GDM1 (cell line): ENCODE measurements at regions not wholly inside any gene's neighbourhood (a gene's known extent, or its start where the extent isn't known, plus 50 kb on each side); places are given as distances from the start of the nearest gene placed in this dataset.

Source experiments
- DNase-seq: peaks from one replicate; lab custom pipeline; 2025; lab: John Stamatoyannopoulos, UW

DNA sequence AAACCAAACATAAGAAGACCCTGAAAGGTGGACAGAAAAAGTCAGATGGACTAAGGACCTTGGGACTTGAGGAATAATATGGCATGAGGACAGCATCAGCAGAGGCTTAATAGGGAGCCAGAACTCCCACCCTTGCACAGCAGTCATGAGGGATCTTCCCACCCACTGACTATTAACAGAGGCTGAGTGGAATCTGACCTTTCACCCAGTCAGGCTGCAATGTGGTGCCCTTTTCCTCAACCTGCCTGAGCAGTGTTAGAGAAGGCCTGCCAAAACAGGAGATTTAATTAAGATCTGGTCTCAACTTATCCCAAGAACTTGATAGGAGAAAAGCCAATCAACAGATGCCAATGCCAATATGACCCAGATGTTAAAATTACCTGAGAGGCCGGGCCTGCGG lies 481.9 kb downstream of the KDM4C start:
- DNase-seq = no peak

GRCh38 chr9:7238247-7238637 lies 480.5 kb downstream of the KDM4C start:
- DNase-seq = no peak

- no peak for DNase-seq
Observed at GRCh38 chr9:7237473-7238246, 479.9 kb downstream of the KDM4C start.

DNA sequence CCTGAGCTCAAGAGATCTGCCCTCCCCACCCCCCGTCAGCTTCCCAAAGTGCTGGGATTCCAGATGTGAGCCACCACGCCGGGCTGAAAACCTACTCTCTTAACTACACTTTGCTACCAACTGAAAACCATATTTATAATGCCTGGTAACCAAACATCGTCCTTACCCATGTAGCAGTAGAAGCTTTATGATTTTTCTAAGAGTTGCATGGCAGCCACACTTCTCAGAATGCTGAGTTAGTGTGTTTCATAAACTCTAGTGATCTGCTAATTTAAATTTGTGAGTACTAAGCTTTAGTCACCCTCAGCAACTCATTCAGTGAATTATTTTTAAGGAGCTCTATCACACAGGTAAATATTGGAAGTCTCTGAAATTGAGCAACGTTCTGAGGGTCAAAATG lies 478.4 kb downstream of the KDM4C start:
- DNase-seq = no peak

- DNase-seq = no peak
Observed at GRCh38 chr9:7234144-7234543, 476.4 kb downstream of the KDM4C start.

DNA sequence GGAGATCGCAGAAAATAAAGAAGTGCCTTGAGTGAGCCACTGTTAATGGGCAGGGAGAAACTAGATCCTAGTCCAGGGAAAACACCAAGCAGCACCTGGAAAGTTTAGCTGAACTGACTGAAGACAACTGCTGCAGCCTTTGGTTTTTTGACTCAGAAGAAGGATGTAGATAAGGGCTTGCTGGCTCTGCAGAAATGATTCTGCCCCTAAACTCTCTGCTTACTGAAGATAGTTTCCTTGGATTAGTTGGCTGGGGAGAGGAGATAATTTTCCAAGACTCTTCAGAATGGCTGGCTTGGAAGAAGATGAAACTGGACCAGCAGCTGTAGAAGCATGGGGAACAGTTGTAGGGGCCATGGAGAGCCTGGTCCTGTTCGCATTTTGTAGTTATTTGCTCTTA lies 471.8 kb downstream of the KDM4C start:
- DNase-seq = no peak

DNA sequence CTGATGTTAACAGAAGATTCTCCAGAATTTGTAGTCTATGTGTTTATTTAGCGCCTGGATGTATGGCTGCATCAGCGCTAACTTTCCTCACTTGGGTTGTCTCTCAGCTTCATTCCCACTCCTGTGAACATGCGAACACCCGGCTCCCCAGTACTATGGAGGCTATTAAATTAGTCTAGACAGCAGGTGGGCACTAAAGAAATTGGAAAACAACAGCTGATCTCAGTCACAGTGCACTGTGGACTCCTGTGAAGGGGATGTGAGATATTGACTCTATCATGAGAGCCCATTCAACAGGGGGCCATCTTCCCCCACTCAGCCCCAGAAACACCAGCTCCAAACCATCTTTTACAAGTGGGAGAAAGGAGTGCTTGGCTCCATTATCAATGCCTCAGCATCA lies 471.0 kb downstream of the KDM4C start:
- no peak for DNase-seq

DNA sequence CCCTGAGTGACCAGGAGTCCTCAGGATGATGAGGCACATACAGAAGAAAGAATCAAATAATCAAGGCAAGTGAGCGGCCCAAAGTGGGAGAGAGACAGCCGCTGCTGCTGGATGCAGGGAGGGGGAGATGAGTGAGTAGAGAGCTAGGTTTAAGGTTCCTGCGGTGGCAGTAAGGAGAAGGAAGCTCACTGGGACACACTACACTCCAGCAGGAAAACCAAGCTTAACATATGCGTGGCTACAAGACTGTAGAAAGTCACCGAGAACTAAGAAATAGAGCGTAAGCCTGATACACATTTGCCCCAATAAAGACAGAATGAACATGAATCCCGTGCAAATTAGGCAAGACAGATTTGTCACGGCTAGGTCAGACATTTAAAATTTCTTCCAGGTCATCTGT lies 470.2 kb downstream of the KDM4C start:
- no peak for DNase-seq

DNA sequence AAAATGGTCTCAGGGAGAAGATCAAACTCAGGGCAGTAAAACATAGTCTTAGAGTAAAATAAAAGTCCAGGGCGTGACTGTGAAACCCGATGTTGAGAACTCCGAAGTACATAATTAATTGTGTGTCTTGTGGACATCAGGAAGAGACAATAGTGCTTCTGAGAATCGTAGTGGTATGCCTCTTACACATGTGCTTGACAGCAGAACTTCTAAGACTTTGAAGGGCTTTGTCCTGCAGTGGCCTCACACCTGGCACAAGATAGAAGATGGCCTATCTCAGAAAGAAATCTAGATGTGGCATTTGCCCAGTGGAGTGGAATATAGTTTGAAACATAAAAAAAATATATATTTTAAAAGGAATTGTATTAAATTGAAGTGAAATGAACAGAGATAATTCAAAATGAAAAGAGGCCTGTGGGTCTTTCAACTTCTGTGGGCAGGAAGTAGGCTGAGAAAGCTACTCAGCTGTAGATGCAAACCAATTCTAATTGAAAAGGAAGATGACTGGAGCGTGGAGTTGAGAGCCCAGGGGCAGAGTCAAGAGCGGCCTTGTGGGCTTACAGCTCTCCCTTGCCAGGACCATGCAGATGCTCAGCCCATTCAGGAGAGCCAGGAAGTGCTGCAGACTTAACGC lies 468.4 kb downstream of the KDM4C start:
- DNase-seq = no peak
